NCI-H2227 (cell line): ENCODE measurements at regions not wholly inside any gene's neighbourhood (a gene's known extent, or its start where the extent isn't known, plus 50 kb on each side); places are given as distances from the start of the nearest gene placed in this dataset.

Experiments used
- DNase-seq: peaks from one replicate; lab custom pipeline; 2025; ENCODE audit not compliant: unreplicated experiment; lab: John Stamatoyannopoulos, UW

DNA sequence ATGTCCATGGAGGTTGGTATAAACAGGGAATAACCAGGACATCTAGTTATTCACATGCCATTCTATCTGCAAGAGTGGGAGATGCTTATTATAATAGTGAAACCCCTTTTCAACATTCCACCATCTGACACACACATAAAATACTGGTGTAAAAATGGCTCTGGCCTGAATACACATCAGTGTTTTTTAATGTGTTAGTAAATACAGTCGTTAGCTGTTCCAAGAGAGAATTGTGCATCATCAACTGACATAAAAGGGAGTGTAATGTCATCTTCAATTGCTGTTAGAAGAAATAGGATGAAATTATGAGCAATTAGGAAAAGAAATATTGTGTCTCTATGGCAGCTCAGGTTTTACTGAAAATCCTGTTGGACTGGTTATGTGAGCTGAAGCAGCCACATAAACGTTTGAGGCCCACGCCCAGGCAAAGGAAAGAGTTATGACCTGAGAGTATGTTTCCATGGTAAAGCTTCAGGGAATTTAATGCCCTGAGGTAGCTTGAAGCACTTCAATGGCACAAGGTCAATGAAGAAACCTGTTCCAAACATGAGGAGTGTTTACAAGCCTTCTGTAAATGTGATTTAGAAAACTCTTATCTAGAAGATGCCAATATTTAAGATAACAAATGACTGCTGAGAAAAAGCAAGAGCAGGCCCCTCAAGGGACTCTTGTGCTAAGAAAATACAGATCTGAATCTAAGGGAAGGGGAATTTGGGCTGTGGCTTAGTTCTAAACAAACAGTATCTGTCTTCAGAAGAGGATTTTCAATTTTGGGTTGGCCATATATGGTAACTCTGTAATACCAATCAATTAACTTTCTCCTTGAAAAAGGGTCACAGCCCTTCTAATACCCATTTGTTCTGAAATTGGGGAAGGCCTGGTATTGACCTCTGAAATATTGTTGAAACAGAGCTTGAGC is 384.3 kb downstream of the SEC16B start:
- peak; percentile 31 for DNase-seq

DNA sequence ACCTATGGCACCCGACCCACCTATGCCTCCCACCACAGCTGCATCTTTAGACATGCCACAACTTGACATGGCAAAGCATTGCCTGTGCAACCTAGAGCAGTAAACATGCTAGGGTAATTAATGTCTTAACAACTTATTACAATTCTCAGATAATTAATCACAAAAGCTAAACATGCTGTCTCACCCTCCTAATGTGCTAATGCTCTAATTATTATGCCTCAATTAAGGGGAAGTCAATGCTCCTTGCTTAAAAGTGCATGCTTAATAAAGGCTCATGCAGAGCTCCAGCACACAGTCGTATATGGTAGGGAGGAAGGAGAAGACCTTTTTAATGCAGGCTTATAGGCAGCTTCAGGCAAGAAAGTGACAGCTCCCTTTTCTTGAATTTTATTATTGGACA is 396.0 kb downstream of the SEC16B start:
- no peak for DNase-seq

DNA sequence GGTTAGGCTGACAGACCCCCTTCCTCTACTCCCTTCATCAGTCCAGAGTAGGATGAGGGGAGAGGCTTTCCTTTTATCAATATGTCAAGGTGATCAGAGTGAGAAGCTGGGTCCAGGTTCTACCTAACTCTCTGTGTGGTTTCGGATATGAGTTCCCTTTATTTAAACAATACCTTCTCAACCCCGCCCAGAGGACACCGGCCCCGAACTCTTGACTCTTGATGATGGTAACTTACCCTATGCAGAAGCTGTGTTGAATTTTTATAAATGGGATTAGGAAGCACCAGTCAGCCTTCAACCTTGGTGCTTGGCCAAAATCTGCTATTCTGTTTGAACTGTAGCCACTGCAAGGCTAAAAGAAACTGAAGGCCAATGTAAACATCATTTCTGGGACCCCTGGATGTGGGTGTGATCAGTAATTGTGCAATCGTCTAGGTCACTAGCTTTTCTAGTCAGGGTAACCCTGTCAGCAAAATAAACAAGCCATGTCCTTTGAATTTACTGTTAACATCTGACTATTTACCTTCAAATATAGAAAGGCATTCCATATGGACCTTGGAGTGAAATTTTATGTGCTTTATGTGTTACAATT is 398.3 kb downstream of the SEC16B start:
- no peak for DNase-seq

DNA sequence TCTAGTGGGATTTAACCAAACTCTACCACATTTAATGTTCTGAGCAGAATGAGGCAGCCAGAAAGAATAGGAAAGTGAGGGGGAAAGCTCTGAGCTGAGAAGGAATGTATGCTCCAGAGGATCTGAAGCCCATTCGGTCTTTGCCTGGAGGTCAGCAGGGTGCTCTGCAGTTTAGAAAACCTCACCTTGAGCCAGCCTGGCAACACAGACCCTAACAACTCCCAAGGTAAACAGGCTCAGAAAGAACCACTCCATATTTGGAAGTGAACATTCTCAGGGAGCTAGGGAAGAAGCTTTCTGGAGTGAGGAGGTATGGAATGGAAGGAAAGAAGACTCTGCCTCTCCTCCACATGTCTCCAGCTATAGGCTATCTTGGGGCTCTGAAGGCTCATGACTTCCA is 398.8 kb downstream of the SEC16B start:
- no peak for DNase-seq

DNA sequence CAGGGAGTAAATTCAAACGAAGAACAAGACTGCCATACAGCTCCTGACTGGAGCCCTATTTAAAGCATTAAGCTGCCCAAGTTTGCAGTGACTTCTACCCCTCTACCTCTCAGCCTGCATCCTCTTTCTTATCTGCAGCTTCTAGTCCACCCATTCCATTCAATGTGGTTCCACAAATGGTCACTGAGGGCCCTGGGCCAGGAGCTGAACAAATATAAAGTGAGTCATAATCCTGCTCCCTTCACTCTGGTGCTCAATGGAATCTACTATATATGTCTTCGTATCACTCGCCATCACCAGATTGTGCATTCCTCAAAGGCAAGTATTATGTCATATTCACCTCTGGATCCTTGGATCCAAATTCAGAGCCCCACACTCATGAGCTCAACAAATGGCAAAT is 398.7 kb downstream of the BRINP2 start:
- DNase-seq = no peak

DNA sequence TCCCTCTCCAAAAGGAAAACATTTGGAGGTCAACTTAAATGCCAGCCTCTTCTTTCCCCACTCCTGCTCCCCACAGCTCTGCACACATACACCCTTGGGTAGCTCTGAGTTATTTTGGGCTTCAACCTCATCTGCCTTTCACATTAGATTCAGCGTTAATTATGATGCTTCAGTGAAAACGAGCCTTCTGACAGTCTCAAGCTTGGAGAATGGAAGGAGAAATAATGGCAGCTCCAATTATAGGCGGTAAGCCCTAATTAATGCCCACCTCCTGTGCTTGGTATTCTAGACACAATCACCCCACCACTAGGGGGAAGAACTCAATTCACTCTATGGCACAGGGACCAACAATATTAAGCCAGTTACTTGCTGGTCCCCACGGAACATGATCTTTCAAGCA is 397.9 kb downstream of the BRINP2 start:
- no peak for DNase-seq

DNA sequence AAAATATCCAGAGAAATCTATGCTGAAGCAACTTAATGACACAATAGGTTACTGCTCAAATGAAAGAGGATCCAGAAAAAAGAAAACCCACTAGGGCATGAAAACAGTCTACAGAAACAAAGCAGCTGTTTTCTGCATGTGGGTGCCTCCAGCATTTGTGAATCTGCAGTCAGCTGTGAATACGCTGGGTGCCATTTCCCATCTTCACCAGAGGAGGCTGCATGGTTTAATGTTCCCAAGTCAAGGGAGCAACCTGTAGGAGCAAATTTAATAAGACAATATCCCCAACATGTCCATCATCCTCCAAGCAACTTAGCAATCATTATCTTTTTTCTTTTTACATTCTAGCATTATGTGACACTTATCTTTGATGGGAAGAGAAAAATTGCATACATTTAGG is 396.6 kb downstream of the BRINP2 start:
- no peak for DNase-seq

DNA sequence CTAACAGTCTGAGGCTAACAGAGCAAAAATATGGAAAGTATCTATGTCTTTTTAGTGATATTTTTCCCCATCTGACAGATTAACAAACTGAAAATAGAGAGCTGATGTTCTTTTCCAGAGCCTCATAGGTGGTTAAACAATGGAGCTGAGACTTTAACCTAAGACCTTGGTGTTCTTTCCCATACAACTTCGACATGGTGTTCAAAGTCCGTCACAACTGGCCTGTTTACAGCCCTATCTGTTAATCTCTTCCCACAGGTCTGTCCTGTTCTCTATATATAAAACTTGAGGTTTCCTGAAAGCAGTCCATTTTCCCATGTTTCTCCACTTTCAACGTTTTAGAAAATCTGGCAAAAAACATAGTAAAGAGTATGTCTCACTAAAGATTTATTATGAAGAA is 395.7 kb downstream of the BRINP2 start:
- DNase-seq = no peak

DNA sequence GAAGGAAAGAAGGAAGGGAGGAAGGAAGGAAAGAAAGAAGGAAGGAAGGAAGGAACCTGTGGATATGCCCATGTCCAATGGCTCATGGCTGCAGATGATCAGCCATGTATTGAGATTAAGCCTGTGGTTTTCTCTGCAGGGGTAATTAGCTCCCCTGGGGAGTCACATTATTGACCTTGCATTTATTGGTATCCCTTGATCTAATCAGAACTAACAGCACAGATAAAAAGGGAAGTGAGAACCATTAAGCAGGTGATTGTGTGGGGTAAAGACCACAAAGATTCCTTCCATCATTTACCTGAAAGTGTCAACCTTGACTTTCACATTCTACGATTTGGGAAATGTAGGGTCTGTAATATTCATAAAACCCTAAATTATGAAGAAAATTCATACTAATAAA is 390.7 kb downstream of the BRINP2 start:
- DNase-seq = no peak

DNA sequence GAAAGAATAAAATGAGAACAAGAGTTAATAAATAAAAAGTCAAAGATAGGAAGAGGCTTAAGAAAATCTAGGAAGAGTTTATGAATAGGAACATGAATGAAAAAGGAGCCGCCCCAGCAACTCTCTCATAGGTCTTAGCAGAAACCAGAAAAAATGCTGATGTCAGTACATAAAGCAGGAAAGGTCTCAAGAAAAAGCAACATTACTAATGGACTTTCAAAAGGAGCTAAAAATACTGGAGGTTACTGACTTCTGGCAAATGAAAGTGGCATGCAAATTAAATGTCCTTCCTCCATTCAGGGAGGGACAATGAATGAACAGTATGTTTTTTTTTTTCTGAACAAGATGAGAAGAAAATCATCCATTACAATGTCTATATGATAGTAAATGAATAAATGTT is 387.6 kb downstream of the BRINP2 start:
- DNase-seq = no peak

DNA sequence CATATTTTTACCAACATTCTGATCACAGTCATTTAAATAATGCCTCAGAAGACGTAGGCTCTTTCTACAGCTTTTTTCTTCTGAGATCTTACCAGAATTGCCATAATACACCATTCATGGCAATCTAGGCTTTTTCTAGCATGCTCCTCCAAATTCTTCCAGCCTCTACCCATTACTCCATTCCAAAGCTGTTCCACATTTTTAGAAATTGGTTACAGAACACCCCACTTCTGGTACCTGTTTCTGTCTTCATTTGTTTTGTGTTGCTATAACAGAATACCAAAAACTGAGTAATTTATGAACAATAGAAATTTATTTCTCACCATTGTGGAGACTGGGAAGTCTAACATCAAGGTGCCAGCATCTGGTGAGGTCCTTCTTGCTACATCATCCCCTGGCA is 385.4 kb downstream of the BRINP2 start:
- no peak for DNase-seq

DNA sequence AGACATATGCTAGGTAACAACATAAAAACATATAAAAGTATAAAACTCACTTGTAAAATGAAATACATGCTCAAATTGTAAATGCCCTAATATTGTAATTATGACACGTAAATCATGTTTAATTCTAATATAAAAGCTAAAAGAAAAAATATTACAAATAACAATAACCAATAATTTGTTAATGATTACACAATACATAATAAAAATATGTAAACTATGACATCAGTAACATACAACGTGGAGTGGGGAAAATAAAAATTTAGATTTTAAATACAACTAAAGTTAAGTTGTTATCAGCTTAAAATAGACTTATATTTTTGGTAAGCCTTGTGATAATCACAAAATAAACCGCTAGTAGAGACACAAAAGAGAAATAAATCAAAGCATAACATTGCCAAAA is 376.4 kb downstream of the BRINP2 start:
- DNase-seq = no peak

DNA sequence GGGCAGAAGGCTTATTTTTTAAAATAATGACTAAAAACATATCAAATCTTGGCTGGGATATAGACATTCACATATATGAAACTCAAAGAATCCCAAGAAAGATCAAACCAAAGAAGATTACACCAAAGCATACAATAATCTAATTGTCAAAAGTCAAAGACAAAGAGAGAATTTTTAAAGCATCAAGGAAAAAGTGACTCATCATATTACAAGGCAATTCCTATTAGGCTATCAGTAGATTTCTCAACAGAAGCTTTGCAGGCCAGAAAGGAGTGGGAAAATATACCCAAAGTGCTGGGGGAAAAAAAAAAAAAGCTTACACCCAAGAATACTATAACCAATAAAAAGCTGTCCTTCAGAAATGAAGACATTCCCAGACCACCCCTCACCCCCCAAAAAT is 375.6 kb downstream of the BRINP2 start:
- no peak for DNase-seq

DNA sequence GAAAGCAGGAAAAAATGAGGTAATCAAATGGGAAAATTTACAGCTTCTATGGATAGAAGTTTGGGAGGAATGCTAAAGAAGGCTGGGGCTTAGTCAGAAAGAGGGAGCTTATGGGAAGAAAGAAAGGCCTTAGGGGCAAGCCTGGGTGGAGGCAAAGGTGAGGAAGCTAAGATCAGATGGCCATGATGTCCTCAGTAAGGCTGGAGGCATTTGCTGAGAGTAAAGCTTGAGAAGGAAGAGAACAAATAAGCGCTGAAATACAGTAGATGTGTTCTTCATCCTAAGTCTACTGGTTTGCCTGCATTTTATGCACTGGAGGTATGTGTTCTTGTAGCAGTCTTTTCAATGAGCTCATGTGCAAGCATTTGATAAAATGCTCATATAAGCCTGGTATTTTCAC is 355.4 kb downstream of the BRINP2 start:
- no peak for DNase-seq

DNA sequence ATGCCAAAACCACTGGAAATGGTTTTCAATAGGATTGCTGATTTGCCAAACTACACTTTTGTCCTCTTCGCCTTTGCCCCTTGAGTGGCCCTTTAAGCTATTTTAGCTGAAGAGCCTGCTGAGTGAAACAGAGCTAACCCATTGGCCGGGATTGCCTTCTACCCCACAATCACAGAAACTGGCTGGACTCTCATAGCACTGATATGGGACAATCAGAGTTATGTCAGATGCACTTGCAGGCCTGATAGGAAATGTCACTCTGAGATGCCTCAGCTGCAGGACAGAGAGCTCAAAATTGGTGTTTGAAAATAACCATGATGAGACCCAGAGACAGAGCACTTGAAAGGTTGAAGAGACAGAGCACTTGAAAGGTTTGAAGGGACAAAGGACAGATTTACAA is 354.4 kb downstream of the BRINP2 start:
- no peak for DNase-seq

DNA sequence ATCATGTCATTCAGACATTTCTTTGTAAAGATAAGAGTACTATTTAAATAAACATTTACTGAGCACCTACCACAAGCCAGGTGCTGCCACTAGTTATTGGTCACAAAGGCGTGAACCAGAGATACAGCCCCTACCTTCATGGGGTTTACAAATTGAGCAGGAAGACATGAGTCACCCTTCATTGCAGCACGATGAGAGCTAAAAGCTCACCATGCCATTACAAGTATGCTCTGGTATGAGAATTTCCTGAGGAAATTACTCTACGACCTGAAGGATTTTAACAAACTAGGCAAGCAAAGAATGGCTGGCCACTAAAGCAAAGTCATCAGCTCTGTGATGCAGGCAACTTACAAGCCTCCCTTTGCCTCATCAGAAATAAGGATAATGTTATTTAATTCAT is 346.8 kb downstream of the BRINP2 start:
- no peak for DNase-seq

DNA sequence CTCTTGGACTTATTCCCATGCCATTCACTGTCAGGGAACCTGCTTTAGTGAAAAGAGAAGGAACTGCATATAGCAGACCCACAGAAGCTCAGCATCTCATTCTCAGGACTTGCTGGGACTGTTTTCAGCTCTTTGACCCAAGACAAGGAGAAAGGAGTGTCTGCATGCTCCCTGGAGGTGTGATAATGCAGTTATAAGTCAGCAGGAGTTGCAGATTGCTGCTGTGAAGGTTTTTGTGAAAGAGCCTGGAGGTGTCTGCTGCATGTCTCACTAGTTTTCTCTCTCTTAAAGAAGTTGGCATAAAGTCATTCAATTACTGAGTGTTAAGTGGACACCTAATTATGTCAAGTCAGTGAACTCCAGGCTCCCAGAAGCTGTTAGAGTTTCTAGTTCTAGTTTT is 343.4 kb downstream of the BRINP2 start:
- no peak for DNase-seq

DNA sequence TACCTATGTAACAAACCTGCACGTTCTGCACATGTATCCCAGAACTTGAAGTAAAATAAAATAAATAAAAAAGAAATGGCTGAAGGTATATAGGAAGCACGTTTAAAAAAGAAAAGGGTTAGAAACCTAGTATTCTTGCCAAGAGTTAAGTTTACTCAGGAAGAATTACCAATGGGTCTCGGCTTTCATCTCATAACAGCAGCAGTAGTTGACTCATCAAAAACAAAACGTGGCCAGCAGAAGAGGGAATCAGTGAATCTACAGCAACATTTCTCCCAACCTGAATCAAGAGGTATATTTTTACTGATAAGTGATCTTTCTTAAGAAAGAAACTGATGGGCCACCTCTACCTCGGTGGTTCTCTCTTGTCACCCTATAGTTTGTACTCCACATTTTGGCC is 340.3 kb downstream of the BRINP2 start:
- no peak for DNase-seq

DNA sequence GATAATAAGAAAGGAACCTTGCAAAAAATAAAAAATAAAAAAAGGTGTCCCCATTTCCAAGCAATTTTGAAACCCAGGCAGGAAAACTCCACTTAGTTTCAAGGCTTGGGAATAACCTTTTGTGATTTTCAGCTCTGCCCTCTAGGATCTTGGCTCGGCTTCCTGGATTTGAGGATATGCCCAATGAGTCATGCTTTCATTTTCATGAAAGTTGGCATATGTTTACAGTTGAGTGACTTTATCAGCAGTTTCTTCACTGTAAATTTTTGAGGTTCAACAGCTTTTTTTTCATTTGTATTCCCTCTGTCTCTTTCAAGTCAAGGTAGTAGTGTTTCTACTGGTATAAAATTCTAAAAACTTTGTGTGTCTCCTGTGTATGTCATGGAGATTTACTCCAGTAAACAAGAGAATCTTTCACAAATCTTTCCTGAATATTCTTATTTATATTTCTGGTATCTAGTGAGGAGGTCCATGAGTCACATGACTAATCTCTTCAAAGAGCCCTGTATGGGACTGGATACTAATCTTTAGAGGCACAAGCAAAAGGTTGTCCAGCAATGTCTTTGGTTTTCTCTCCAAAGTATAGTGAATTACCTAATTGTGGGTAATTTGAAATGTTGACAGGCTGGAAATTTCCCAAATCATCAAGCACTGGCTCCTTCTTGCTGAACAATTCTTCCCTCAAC is 335.3 kb downstream of the BRINP2 start:
- no peak for DNase-seq

DNA sequence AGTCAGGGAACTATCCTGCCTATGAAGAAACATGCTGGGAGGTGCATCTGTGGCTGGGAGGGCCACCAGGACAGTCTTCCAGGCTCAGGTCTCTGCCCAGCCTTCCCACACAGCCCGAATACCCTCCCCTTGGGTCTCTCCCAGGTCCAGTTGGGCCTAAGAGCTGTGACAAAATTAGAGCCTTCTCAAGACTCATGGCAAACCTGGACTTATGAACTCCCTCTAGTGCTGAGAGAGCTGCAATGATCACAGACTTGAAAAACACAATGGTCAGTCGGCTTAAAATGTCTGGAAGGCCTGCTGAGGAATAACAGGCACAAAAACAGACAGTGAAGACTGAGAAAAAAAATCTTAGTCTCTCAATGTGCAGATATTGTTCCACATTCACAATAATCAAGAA is 325.1 kb downstream of the BRINP2 start:
- DNase-seq = no peak

DNA sequence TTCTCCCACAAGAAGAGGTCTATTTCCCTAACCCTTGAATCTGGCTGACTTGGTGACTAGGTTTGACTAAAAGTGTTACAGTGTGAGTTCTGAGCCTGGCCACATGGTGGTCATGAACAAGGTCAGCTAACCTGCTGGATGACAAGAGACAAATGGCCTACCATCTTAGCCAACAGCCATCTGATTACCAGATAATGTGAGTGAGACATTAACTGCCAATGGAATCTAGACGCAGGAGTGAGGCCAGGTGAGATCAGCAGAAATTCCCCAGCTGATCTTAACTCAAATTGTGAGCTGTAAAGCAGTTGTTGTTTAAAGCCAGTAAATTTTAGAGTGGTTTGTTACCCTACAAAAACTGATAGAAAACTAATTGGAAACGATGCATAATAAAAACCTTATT is 320.0 kb downstream of the BRINP2 start:
- no peak for DNase-seq

DNA sequence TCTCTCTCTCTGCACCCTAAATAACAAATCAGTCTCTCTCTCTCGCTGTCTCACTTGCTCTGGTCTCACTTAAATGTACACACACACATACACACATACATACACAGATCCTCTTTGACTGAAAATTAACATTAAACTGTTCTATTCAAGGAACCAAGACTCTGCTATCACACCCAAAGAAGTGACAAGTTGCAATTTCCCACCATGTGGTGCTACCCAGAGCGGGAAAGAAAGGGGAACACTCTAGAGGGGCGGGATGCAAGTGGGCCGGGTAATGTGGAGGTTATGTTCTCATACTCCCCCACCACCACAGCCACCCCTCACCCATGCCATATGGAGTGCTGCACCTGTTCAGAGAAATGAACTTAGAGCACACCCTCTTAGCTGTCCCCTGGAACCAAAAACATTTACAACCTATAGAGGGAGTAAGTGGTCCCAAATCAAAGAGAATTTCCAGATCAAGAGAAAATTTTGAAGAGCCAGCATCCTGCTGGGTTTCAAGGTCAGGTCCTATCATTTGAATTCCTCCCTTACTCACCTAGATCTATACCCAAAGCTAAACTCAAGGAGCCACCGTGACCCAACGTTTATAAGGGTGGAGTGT is 319.4 kb downstream of the BRINP2 start:
- DNase-seq = no peak
